Cardiac muscle cell (in vitro differentiated cells and primary cell): ENCODE measurements at regions not wholly inside any gene's neighbourhood (a gene's known extent, or its start where the extent isn't known, plus 50 kb on each side); places are given as distances from the start of the nearest gene placed in this dataset.
"Not testable (repeated sequence)": the region's sequence is repeated elsewhere in the genome, so short reads cannot be mapped to it uniquely, and the experiment has no call there.

Source experiments
- DNase-seq, 2 donors: peaks; one replicate each; pipeline versions ENCODE4 v3.0.0 to v3.0.0-alpha.2; 2010 to 2017; ENCODE audit warnings: low read depth in 1 of 2, low spot score in 1 of 2
- H3K27ac ChIP-seq: fragments of 200-600 bp; sonication (generic); 2 replicates; pipeline ENCODE4 v1.5.1; 2016
- H3K27me3 ChIP-seq: fragments of 200-600 bp; sonication (generic); 2 replicates; pipeline ENCODE4 v1.6.0; 2016; ENCODE audit warnings: control low read depth
- H3K36me3 ChIP-seq: fragments of 200-600 bp; sonication (generic); 2 replicates; pipeline ENCODE4 v1.5.1; 2016; ENCODE audit warnings: control low read depth
- H3K4me1 ChIP-seq: fragments of 200-600 bp; sonication (generic); 2 replicates; pipeline ENCODE4 v1.8.1; 2017; ENCODE audit warnings: low read depth, mild to moderate bottlenecking, mixed run types
- H3K4me3 ChIP-seq: fragments of 200-600 bp; sonication (generic); 2 replicates; pipeline ENCODE4 v1.5.1; 2016; ENCODE audit warnings: mild to moderate bottlenecking
- H3K9me3 ChIP-seq: fragments of 200-600 bp; sonication (generic); 2 replicates; pipeline ENCODE4 v1.5.1; 2017; ENCODE audit warnings: low read depth, mild to moderate bottlenecking, control low read depth
- CTCF ChIP-seq: IDR thresholded peaks from 2 replicates; pipeline ENCODE4 v1.5.1; 2012; ENCODE audit warnings: low read depth, mild to moderate bottlenecking, low read length

- Histone ChIP-seq H3K36me3 (no peaks in the 10 kb centered on the region), H3K4me3 (no peak overlapping the region), H3K27ac (no peak overlapping the region), H3K9me3 (no peaks in the 10 kb centered on the region), H3K27me3 (no peaks in the 10 kb centered on the region), H3K4me1 (no peaks in the 10 kb centered on the region)
- TF ChIP-seq CTCF: no peak
- DNase-seq: peak in 1 of 2 donors; percentile 3
These were observed 143.8 kb upstream of the DAAM1 start for GRCh38 chr14:59044707-59045106.

- no peaks in the 10 kb centered on the region for H3K27me3 ChIP-seq
- H3K36me3 ChIP-seq: no peaks in the 10 kb centered on the region
- H3K9me3 ChIP-seq: no peaks in the 10 kb centered on the region
- TF ChIP-seq CTCF: no peak
- no peak overlapping the region for H3K4me3 ChIP-seq
- H3K4me1 ChIP-seq: no peaks in the 10 kb centered on the region
- H3K27ac ChIP-seq: no peak overlapping the region
- peak in 1 of 2 donors; percentile 55 for DNase-seq
These were observed 141.7 kb upstream of the DAAM1 start for GRCh38 chr14:59046746-59047145.

- no peak for TF ChIP-seq CTCF
- Histone ChIP-seq H3K9me3 (no peaks in the 10 kb centered on the region), H3K27ac (no peak overlapping the region), H3K4me3 (no peak overlapping the region), H3K27me3 (no peaks in the 10 kb centered on the region), H3K36me3 (no peaks in the 10 kb centered on the region), H3K4me1 (peaks cover 11% of the 10 kb centered on the region)
- DNase-seq: peak in 1 of 2 donors; percentile 0
These were observed 133.5 kb upstream of the DAAM1 start for GRCh38 chr14:59055006-59055405.

GRCh38 chr14:59055439-59056045 is 132.9 kb upstream of the DAAM1 start:
- no peaks in the 10 kb centered on the region for H3K27me3 ChIP-seq
- H3K4me1 ChIP-seq: peaks cover 11% of the 10 kb centered on the region
- no peak overlapping the region for H3K4me3 ChIP-seq
- DNase-seq: peak; percentile 57 to 73
- H3K9me3 ChIP-seq: no peaks in the 10 kb centered on the region
- TF ChIP-seq CTCF: peak; percentile 85
- no peak overlapping the region for H3K27ac ChIP-seq
- no peaks in the 10 kb centered on the region for H3K36me3 ChIP-seq

- H3K4me1 ChIP-seq: peaks cover 11% of the 10 kb centered on the region
- H3K4me3 ChIP-seq: no peak overlapping the region
- peak overlapping the region; percentile 25 for H3K27ac ChIP-seq
- DNase-seq: no peak
- TF ChIP-seq CTCF: no peak
- no peaks in the 10 kb centered on the region for H3K27me3 ChIP-seq
- H3K36me3 ChIP-seq: no peaks in the 10 kb centered on the region
- no peaks in the 10 kb centered on the region for H3K9me3 ChIP-seq
These were observed 130.9 kb upstream of the DAAM1 start for GRCh38 chr14:59057551-59057950.

GRCh38 chr14:59058776-59059175 is 129.7 kb upstream of the DAAM1 start:
- H3K27me3 ChIP-seq, H3K36me3 ChIP-seq, H3K9me3 ChIP-seq, DNase-seq, H3K4me3 ChIP-seq, H3K27ac ChIP-seq: not testable (repeated sequence)
- H3K4me1 ChIP-seq: peaks cover 11% of the 10 kb centered on the region
